ENCODE measurements at regions not wholly inside any gene's neighbourhood (a gene's known extent, or its start where the extent isn't known, plus 50 kb on each side); places are given as distances from the start of the nearest gene placed in this dataset.

DNA sequence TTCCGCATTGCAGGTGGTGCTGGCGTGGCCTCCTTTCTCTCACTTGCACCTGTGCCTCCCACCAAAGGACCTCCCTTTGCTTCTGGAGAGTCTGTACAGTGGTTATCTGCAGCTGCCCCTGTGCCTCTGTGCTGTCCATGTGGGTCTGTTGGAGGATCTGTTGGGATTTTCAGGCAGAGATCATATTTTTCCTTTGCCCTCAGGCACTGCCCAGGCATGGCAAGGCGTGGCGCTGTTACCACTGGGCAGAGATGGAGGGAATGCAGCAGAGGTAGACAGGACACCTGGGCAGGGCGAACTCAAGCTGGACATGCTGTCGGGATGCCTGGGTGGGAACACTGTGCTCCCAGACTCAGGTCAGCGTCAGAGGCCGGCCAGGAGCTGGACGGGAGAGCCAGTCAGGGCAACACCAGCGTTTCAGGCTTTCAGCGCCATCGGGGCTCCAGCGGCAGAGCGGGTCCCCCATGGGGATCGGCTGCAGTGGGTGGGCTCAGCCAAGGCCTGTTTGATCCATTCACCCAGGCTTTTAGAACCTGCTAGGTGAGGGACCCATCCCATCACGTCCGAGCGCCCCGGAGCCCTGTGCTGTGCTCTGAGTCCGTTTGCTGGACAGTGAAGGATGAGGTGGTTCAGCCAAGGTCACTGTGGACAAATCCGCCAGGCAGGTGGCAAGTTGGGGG, 718.9 kb downstream of the BRD1 start:
- Histone ChIP-seq H3K9me3 (ENCODE audit: low read depth, low read length) (no peaks in the 10 kb centered on the region), H3K4me3 (ENCODE audit: low read length) (no peak overlapping the region), H3K4me1 (ENCODE audit: insufficient read depth, low read length) (no peaks in the 10 kb centered on the region), H3K27me3 (ENCODE audit: insufficient read depth, low read length) (no peaks in the 10 kb centered on the region)

DNA sequence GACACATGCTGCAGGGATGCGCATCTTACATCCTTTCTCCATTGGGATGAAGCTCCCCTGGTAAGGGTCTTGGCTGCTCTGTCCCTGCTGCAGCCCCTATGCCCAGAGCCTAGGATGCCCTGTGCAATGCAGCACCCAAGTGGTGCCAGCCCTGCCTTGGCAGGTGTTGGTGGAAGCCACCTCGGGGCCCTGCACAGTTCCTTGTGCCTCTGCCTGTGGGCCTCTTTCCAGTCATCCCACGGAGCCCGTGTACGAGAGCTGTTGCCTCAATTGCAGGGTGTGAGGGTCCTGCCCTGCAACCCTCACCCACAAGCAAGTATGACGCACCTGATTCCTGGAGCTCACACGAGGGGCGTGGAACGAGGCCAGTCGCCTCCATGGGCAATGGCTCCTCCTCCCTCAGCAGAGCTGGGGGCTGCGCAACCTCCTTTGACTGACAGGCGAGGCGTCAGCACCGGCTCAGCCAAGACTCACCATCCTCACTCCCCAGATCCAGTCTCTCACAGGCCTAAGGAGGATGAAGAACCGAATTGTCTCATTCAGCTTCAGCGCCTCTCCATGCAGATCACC, 719.6 kb downstream of the BRD1 start:
- Histone ChIP-seq H3K27me3 (ENCODE audit: insufficient read depth, low read length) (no peaks in the 10 kb centered on the region), H3K4me1 (ENCODE audit: insufficient read depth, low read length) (no peaks in the 10 kb centered on the region), H3K4me3 (ENCODE audit: low read length) (no peak overlapping the region), H3K9me3 (ENCODE audit: low read depth, low read length) (no peaks in the 10 kb centered on the region)

GRCh38 chr22:49107561-49107960, 720.1 kb downstream of the BRD1 start:
- H3K9me3 ChIP-seq (ENCODE audit: low read depth, low read length), result no peaks in the 10 kb centered on the region
- no peaks in the 10 kb centered on the region for H3K27me3 ChIP-seq (ENCODE audit: insufficient read depth, low read length)
- no peak overlapping the region for H3K4me3 ChIP-seq (ENCODE audit: low read length)
- H3K4me1 ChIP-seq (ENCODE audit: insufficient read depth, low read length), result no peaks in the 10 kb centered on the region

GRCh38 chr22:49106842-49107152, 720.9 kb downstream of the BRD1 start:
- H3K4me1 ChIP-seq (ENCODE audit: insufficient read depth, low read length), result no peaks in the 10 kb centered on the region
- H3K27me3 ChIP-seq (ENCODE audit: insufficient read depth, low read length), result no peaks in the 10 kb centered on the region
- H3K4me3 ChIP-seq (ENCODE audit: low read length), result no peak overlapping the region
- H3K9me3 ChIP-seq (ENCODE audit: low read depth, low read length), result no peaks in the 10 kb centered on the region

DNA sequence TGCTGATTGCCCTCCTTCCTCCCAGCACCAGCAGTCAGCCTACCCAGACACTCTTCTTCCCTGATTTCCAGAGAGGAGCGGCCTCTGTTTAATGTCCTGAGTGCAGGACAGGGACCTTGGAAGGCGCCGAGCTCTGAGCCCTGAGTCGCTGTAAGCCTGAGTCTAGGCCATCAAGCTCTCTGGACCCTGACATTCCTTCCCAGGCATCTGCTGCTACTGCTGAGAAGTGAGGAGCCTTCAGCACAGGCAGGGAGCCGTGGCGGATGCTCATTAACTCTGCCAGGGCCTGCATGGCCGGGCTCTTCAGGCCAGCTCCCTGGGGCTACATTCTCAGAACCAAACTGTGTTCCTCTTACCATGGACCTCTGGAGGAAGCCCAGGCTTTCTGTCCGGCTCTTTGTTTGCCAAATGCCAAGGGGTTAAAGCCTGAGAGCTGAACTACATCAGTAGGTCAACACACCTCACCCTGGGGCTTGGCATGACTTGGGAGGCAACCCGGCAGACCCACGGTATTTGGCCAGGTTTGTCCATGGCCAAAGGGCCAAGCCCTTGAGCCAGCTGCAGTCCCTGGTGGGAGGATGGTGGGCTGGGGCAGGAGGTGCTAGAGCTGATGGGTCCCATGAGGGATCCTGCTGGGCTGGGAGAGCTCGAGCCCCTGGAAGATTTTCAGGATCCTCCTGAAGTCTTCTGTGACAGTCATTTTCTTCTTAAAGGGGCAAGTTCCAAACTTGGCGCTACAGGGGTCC, 721.4 kb downstream of the BRD1 start:
- H3K4me3 ChIP-seq (ENCODE audit: low read length), result no peak overlapping the region
- H3K27me3 ChIP-seq (ENCODE audit: insufficient read depth, low read length), result no peaks in the 10 kb centered on the region
- no peaks in the 10 kb centered on the region for H3K9me3 ChIP-seq (ENCODE audit: low read depth, low read length)
- H3K4me1 ChIP-seq (ENCODE audit: insufficient read depth, low read length), result no peaks in the 10 kb centered on the region

DNA sequence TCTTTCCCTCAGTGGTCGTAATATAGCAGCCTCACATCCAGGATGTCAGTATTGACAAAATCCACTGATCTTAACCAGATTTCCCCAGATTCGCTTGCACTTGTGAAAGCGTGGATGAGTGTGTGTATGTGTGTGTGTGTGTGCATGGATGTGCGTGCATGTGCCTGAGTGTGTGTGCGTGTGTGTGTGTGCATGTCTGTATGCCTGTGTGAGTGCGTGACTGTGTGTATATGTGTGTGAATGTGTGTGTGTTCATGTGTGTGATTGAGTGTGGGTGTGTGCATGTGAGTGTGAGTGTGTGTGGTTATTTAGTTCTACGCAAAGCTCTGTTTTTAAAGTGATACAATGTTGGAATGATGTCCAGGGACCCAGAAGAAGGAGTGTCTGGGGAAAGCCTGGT, 723.2 kb downstream of the BRD1 start:
- Histone ChIP-seq H3K27me3 (ENCODE audit: insufficient read depth, low read length) (no peaks in the 10 kb centered on the region), H3K4me3 (ENCODE audit: low read length) (no peak overlapping the region), H3K4me1 (ENCODE audit: insufficient read depth, low read length) (no peaks in the 10 kb centered on the region), H3K9me3 (ENCODE audit: low read depth, low read length) (no peaks in the 10 kb centered on the region)

DNA sequence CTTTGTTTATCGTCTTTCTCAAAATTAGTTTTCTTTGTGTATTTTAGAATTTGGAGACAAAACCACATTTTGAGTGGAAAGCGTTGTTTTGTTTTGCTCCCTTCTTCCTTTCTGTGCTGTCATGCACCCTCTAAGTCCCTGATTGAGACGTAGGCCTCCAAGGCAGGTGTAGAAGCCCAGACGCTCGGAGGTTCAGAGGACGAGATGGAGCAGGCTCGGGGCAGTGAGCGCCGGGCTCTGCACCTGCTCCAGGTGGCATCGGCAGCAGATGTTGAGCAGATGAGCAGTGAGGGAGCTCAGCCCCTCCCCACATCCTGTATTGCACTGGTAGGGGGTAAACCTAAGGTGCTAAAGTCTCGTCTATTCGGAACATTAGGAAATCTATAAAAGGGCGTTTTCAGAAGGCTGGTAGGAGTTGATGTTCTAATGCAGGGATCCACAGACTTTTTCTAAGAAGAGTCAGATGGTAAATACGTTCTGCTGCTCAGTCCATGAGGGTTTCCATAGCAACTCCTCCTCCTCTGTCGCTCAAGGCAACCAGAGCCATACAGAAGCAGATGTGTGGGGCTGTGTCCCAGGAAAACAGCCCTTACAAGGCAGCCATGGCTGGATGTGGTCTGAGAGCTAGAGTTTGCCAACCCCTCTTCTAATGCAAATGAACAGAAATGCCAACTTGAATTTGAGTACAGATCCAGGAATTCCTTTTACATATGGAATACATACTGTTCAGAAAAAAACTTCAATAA, 724.2 kb downstream of the BRD1 start:
- Histone ChIP-seq H3K9me3 (ENCODE audit: low read depth, low read length) (no peaks in the 10 kb centered on the region), H3K4me3 (ENCODE audit: low read length) (no peak overlapping the region), H3K4me1 (ENCODE audit: insufficient read depth, low read length) (no peaks in the 10 kb centered on the region), H3K27me3 (ENCODE audit: insufficient read depth, low read length) (no peaks in the 10 kb centered on the region)

- H3K27me3 ChIP-seq (ENCODE audit: insufficient read depth, low read length), result no peaks in the 10 kb centered on the region
- no peaks in the 10 kb centered on the region for H3K4me1 ChIP-seq (ENCODE audit: insufficient read depth, low read length)
- H3K9me3 ChIP-seq (ENCODE audit: low read depth, low read length), result no peaks in the 10 kb centered on the region
- H3K4me3 ChIP-seq (ENCODE audit: low read length), result no peak overlapping the region
These were observed 725.3 kb downstream of the BRD1 start for GRCh38 chr22:49102367-49102766.

DNA sequence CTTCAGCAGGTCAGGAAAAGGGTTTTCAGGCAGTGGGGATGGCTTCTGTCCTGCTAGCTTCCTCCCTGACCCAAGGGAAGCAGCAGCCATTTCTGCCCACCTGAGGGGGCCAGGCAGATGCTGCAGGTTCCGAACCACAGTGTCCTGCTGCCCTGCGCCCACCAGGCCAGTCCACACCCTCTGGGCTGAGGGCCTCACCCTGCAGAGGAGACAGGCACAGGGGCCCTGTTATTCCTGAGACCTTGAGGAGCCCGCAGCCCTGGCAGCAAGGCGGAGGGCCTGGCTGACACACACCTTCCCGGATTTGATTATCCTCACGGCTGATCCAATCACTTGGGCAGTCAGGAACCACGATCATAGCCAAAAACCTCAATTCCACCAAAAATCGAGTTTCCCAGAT, 725.8 kb downstream of the BRD1 start:
- Histone ChIP-seq H3K4me1 (ENCODE audit: insufficient read depth, low read length) (no peaks in the 10 kb centered on the region), H3K4me3 (ENCODE audit: low read length) (no peak overlapping the region), H3K27me3 (ENCODE audit: insufficient read depth, low read length) (no peaks in the 10 kb centered on the region), H3K9me3 (ENCODE audit: low read depth, low read length) (no peaks in the 10 kb centered on the region)

DNA sequence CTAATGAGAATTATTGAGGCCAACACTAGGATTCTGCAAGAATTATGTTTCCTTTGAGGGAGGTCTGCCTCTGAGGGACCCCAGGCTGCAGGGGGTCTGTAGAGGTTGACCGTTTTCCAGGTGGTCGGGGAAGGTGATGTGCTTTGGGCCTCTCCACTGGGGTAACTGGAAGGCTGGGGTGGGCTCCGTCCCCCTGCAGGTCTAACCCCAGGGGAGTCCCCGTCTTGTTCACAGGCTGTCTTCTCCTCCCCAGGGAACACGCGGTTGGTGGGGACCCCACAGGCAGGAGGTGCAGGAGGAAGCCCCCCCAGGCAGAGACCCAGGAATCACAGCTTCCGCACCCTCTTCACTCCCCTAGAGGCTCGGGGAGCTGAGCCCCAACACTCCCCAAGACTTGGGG, 726.4 kb downstream of the BRD1 start:
- Histone ChIP-seq H3K4me1 (ENCODE audit: insufficient read depth, low read length) (no peaks in the 10 kb centered on the region), H3K4me3 (ENCODE audit: low read length) (no peak overlapping the region), H3K27me3 (ENCODE audit: insufficient read depth, low read length) (no peaks in the 10 kb centered on the region), H3K9me3 (ENCODE audit: low read depth, low read length) (no peaks in the 10 kb centered on the region)

GRCh38 chr22:49100773-49101172, 726.9 kb downstream of the BRD1 start:
- Histone ChIP-seq H3K9me3 (ENCODE audit: low read depth, low read length) (no peaks in the 10 kb centered on the region), H3K27me3 (ENCODE audit: insufficient read depth, low read length) (no peaks in the 10 kb centered on the region), H3K4me1 (ENCODE audit: insufficient read depth, low read length) (no peaks in the 10 kb centered on the region), H3K4me3 (ENCODE audit: low read length) (no peak overlapping the region)

- H3K4me1 ChIP-seq (ENCODE audit: insufficient read depth, low read length), result no peaks in the 10 kb centered on the region
- H3K27me3 ChIP-seq (ENCODE audit: insufficient read depth, low read length), result no peaks in the 10 kb centered on the region
- no peaks in the 10 kb centered on the region for H3K9me3 ChIP-seq (ENCODE audit: low read depth, low read length)
These were observed 727.4 kb downstream of the BRD1 start for GRCh38 chr22:49100316-49100715.

DNA sequence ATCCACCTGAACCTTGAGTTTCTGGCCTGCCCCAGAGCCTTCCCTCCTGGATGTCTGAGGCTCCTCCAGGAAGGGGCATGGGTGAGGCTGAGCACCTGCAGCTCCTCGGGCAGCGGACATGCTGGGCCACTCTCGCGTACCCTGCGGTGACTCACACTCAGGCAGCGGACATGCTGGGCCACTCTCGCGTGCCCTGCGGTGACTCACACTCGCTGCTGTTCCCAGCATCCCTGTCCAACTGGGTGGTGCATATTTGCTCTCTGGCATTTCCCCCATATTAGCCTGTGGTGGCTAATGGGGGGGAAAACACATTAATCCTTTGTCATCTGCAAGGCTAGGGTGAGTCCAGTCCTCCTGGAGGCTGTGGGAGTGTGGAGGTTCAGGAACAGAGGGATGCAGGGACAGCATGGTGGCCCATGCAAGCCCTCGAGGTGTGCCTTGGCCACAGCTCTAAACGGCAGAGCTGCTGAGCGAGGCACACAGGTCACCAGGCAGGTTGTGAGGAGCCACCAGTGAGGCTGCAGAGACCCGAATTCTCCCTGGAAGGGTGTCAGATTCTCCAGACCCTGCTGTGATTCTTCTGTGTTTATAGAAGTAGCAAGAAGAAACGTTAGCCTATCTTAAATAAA, 728.1 kb downstream of the BRD1 start:
- Histone ChIP-seq H3K27me3 (ENCODE audit: insufficient read depth, low read length) (no peaks in the 10 kb centered on the region), H3K4me3 (ENCODE audit: low read length) (no peak overlapping the region), H3K9me3 (ENCODE audit: low read depth, low read length) (no peaks in the 10 kb centered on the region), H3K4me1 (ENCODE audit: insufficient read depth, low read length) (no peaks in the 10 kb centered on the region)

More at GRCh38 chr22:49100316-49100715, 727.4 kb downstream of the BRD1 start:
- H3K4me3 ChIP-seq (ENCODE audit: low read length), result no peak overlapping the region

- Histone ChIP-seq H3K27me3 (ENCODE audit: insufficient read depth, low read length) (no peaks in the 10 kb centered on the region), H3K4me1 (ENCODE audit: insufficient read depth, low read length) (no peaks in the 10 kb centered on the region), H3K4me3 (ENCODE audit: low read length) (no peak overlapping the region), H3K9me3 (ENCODE audit: low read depth, low read length) (no peaks in the 10 kb centered on the region)
These were observed 728.6 kb downstream of the BRD1 start for GRCh38 chr22:49099089-49099488.

DNA sequence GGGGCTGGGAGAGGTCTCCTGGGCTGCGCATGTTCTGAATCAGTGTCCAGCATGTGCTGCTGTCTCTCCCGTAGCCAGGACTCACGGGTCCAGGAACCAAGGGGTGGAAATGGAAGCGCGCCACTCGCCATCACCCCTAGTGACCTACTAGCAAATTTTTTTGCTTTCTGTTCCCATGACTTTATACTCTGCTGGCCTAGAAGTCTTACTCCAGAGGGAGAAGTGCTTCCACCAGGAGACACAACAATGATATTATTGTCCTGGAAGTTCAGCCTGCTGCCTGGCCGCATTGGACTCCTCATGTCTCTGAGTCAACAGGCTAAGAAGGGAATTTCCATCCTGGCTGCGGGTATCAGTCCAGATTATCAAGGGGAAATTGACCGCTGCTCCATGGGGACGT, 729.7 kb downstream of the BRD1 start:
- Histone ChIP-seq H3K9me3 (ENCODE audit: low read depth, low read length) (no peaks in the 10 kb centered on the region), H3K27me3 (ENCODE audit: insufficient read depth, low read length) (no peaks in the 10 kb centered on the region), H3K4me1 (ENCODE audit: insufficient read depth, low read length) (no peaks in the 10 kb centered on the region), H3K4me3 (ENCODE audit: low read length) (no peak overlapping the region)

All from mononuclear cell (primary cell).